Activated T-helper 2 cell treated with anti-CD3 and anti-CD28 coated beads, Interferon-gamma antibody, Interleukin-2, Interleukin-4, amounts not matched to agents 10 μg/mL and 5 μg/mL and 100 μg/mL, durations not matched to agents 14 hours and 24 hours and 36 hours (primary cell): ENCODE measurements at regions not wholly inside any gene's neighbourhood (a gene's known extent, or its start where the extent isn't known, plus 50 kb on each side); places are given as distances from the start of the nearest gene placed in this dataset.

Experiments used
- DNase-seq: peaks from one replicate; pipeline ENCODE4 v3.0.0; 2021; ENCODE audit warnings: low spot score
- H3K27ac Mint-ChIP-seq: one replicate; pipeline ENCODE4 v1.8.0; 2021; ENCODE audit warnings: mixed read lengths
- H3K27me3 Mint-ChIP-seq: one replicate; pipeline ENCODE4 v1.8.0; 2021; ENCODE audit warnings: low read depth, mixed read lengths
- H3K36me3 Mint-ChIP-seq: one replicate; pipeline ENCODE4 v1.8.0; 2021; ENCODE audit warnings: low read depth, mixed read lengths
- H3K4me1 Mint-ChIP-seq: one replicate; pipeline ENCODE4 v1.8.0; 2021; ENCODE audit warnings: low read depth, mixed read lengths
- H3K4me3 Mint-ChIP-seq: one replicate; pipeline ENCODE4 v1.8.0; 2021; ENCODE audit warnings: low read depth, mild to moderate bottlenecking, moderate library complexity, mixed read lengths
- H3K9me3 Mint-ChIP-seq: one replicate; pipeline ENCODE4 v1.8.0; 2021; ENCODE audit warnings: mixed read lengths
- intact Hi-C: fragments of 100-400 bp; cut with micrococcal nuclease; formaldehyde crosslinking; loops from one replicate; pipeline ENCODE4 v1.15.1; 2023

DNA sequence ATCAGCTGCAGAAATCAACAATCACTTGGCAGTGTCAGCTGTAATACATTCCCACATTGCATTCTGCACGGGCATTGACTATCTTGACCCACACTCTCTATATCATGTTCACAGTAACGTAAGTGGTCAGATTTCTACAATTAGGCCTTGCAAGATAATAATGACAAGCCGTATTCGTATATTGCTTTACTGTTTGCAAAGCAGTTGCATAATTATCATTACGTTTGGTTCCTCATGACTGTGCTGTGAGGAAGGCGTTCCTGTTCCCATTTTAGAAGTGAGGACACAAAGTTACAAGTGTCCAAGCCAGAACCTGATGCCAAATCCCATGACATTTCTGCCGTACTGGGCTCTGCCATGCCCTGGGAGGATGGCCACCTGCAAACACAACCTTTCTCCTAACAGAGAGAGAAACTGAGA lies 53.5 kb upstream of the TARBP1 start:
- intact Hi-C loops: no loop called here
- DNase-seq: no peak
- Mint-ChIP-seq H3K9me3 (no peaks in the 10 kb centered on the region), H3K27me3 (no peaks in the 10 kb centered on the region), H3K27ac (no peak overlapping the region), H3K36me3 (no peaks in the 10 kb centered on the region), H3K4me3 (no peak overlapping the region), H3K4me1 (peaks cover 23% of the 10 kb centered on the region)

DNA sequence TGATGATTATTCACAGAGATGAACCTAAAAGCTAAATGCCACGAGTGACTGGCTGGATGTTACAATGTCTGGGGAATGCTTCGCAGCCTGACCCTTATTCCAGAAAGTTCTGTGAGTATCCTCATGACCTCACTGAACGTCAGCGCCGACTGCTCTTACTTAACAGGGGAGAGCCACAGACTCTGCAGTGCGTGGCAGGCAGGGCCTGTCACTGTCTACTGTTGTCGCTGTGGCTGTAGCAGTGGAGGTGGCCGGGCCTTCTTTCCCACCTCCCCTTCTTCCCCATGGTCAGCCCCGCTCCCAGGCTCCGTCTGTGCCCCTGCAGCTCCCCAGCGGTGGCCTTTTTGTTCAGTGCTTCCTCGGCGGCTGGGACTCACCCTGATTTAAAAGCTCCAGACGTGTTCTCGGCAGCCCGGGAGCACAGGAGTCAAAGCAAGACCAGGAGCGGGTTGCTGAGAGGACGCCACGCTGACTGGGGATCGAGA lies 52.2 kb upstream of the TARBP1 start:
- H3K9me3 Mint-ChIP-seq: no peaks in the 10 kb centered on the region
- H3K27me3 Mint-ChIP-seq: no peaks in the 10 kb centered on the region
- intact Hi-C loops: no loop called here
- H3K4me1 Mint-ChIP-seq: peaks cover 28% of the 10 kb centered on the region
- no peaks in the 10 kb centered on the region for H3K36me3 Mint-ChIP-seq
- H3K4me3 Mint-ChIP-seq: no peak overlapping the region
- no peak overlapping the region for H3K27ac Mint-ChIP-seq
- DNase-seq: no peak

DNA sequence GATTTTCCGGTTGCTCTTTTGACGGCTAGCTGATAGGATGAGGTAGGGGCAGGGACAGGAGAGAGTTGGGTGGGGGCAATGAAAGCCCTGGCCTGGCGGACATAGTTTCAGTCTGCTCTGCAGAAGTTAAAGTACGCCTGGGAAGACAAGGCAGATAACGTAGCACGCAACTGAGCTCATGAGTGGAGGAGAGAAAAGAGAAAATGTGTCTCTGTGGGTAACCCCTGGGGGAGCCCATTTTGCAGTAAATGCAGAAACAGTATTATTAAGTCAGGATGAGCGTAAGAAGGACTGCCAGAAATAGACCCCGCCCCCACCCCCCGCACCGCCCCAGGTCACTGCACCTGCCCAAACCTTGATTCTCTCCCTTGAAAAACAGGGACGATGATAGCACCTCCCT lies 51.7 kb upstream of the TARBP1 start:
- Mint-ChIP-seq H3K36me3 (no peaks in the 10 kb centered on the region), H3K4me1 (peaks cover 31% of the 10 kb centered on the region), H3K27me3 (no peaks in the 10 kb centered on the region), H3K9me3 (no peaks in the 10 kb centered on the region), H3K4me3 (no peak overlapping the region), H3K27ac (no peak overlapping the region)
- DNase-seq: no peak
- intact Hi-C loops: no loop called here

DNA sequence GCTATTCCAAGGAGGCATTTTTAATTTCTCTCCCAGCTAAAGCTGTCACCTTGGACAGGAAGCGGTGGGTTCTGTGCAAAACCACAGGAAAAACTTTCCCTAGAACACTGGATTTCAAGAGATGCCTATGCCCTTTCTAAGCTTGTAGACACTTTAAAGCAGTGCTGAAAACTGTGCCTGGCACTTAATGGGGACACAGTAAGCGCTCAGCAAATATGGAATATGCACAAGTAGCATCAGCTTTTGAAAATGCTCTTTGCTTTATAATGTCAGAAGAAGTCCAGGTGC lies 50.9 kb upstream of the TARBP1 start:
- DNase-seq: no peak
- no peak overlapping the region for H3K4me3 Mint-ChIP-seq
- H3K36me3 Mint-ChIP-seq: no peaks in the 10 kb centered on the region
- H3K4me1 Mint-ChIP-seq: peaks cover 38% of the 10 kb centered on the region
- intact Hi-C loops: no loop called here
- H3K27me3 Mint-ChIP-seq: no peaks in the 10 kb centered on the region
- H3K27ac Mint-ChIP-seq: no peak overlapping the region
- no peaks in the 10 kb centered on the region for H3K9me3 Mint-ChIP-seq

DNA sequence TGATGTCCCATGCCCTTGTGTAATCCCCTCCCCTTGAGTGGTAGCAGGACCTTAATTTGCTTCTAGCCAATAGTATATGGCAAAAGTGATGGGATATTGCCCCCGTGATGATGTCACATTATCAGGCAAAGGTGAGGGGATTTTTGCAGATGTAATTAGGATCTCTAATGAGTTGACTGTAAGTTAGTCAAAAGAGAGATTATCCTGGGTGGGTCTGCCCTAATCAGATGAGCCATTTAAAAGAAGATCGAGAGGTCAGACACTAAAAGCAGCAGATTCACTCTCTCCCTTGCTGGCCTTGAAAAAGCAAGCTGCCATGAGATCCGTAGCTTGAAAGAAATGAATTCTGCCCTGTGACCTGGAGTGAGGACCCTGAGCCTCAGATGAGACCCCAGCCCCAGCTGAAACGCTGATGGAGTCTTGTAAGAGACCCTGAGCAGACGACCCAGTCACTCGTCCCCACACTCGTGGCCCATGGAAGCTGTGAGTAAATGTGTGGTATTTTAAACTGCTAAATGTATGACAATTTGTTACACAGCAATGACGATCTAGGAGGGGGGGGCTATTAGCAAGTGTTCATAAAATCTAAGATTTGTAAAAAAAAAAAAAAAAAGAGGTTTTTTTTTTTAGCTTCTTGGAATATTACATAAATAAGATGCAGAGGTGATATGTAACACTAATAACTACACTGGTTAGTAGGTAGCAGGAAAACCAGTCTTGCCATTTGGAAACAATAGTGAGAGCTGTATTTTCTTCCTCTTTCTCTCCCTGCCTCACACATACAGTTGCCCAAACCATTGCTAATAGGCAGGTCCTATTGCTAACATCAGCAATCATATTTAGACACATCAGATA lies 50.3 kb upstream of the TARBP1 start:
- intact Hi-C loops: no loop called here
- DNase-seq: no peak
- no peak overlapping the region for H3K27ac Mint-ChIP-seq
- peaks cover 38% of the 10 kb centered on the region for H3K4me1 Mint-ChIP-seq
- H3K4me3 Mint-ChIP-seq: no peak overlapping the region
- H3K9me3 Mint-ChIP-seq: no peaks in the 10 kb centered on the region
- no peaks in the 10 kb centered on the region for H3K27me3 Mint-ChIP-seq
- no peaks in the 10 kb centered on the region for H3K36me3 Mint-ChIP-seq
